Jurkat, Clone E6-1 (cell line): ENCODE measurements at regions not wholly inside any gene's neighbourhood (a gene's known extent, or its start where the extent isn't known, plus 50 kb on each side); places are given as distances from the start of the nearest gene placed in this dataset.
"Not testable (repeated sequence)": the region's sequence is repeated elsewhere in the genome, so short reads cannot be mapped to it uniquely, and the experiment has no call there.

ENCODE experiments used
- DNase-seq: peaks from one replicate; pipeline ENCODE4 v3.0.0-alpha.2; 2011; ENCODE audit warnings: low read depth, low spot score
- H3K4me3 ChIP-seq: 2 replicates; pipeline ENCODE4 v1.5.1; 2011; ENCODE audit warnings: mild to moderate bottlenecking, low read length, control low read depth, moderate library complexity

GRCh38 chr5:40453689-40454088 lies 226.0 kb upstream of the PTGER4 start:
- no peak overlapping the region for H3K4me3 ChIP-seq
- peak; percentile 39 for DNase-seq

DNA sequence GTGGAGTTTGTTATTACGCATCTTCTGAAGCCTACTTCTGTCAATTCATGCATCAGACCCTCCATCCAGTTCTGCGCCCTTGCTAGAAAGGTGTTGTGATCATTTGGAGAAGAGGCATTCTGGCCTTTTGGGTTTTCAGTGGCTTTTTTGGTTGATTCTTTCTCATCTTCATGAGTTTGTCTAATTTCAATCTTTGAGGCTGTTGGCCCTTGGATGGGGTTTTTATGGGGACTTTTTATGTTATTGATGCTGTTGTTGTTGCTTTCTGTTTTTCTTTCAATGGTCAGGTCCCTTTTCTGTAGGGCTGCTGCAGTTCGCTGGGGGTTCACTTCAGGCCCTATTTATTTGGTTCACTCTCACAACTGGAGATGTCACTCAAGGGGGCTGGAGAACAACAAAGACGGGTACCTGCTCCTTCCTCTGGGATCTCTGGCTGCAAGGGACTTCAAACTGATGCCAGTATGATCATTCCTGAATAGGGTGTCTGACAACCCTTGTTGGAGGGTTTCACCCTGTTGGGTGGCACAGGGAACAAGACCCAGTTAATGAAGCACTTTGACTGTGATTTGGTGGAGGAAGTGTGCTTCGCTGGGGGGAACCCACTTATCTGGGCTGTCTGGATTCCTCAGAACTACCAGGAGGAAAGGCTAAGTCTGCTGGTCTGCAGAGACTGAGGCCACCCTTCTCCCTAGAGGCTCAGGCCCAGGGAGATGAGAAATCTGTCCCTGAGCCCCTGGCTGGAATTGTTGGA lies 226.7 kb upstream of the PTGER4 start:
- no peak overlapping the region for H3K4me3 ChIP-seq
- DNase-seq = no peak

- no peak overlapping the region for H3K4me3 ChIP-seq
- no peak for DNase-seq
These were observed 232.3 kb upstream of the PTGER4 start for GRCh38 chr5:40447438-40447837.

DNA sequence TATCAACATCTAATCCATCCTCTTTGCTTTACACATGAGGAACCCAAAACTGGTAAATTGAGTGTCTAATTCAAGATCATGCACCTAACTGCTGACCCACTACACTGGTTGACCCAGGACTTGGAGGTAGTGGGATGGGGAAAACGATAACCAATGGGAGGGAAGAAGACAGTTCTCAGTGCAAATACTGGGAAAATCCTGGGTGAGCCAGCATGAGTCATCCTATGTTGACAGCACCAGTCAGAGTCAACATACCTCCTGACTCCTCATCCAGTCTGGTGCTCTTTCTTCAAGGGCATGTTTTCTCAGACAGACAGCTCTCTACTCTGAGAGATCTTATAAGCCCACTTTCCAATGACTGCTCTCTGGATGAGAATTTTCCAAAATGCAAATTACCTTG lies 232.8 kb upstream of the PTGER4 start:
- DNase-seq = no peak
- H3K4me3 ChIP-seq = no peak overlapping the region

DNA sequence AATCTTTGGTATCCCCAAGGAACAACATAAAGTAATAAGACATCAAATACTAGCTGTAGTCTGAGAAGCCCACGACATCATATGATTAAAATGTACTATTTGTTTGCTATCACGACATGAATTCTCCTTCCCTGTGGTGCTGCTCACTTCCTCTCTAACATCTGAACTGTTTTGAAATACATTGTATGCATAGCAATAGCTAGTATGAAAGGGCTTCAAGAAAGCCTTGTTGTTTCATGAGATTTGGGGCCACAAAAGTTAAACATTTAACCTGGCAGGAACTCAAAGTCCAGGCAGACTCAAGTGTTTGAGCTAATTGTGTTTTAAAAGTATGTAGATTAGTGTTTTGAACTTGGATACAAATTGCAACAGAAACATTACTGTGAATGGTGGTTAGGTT lies 237.4 kb upstream of the PTGER4 start:
- H3K4me3 ChIP-seq = no peak overlapping the region
- no peak for DNase-seq

GRCh38 chr5:40441733-40442132 lies 238.0 kb upstream of the PTGER4 start:
- DNase-seq = no peak
- H3K4me3 ChIP-seq = no peak overlapping the region

- no peak for DNase-seq
- H3K4me3 ChIP-seq = no peak overlapping the region
These were observed 239.0 kb upstream of the PTGER4 start for GRCh38 chr5:40440746-40441145.

DNA sequence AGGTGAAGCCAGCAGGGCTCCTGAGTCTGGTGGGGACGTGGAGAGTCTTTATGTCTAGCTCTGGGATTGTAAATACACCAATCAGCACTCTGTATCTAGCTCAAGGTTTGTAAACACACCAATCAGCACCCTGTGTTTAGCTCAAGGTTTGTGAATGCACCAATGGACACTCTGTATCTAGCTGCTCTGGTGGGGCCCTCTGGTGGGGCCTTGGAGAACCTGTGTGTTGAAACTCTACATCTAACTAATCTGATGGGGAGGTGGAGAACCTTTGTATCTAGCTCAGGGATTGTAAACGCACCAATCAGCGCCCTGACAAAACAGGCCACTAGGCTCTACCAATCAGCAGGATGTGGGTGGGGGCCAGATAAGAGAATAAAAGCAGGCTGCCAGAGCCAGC lies 240.6 kb upstream of the PTGER4 start:
- not testable (repeated sequence) for H3K4me3 ChIP-seq, DNase-seq

GRCh38 chr5:40438646-40439045 lies 241.1 kb upstream of the PTGER4 start:
- DNase-seq, H3K4me3 ChIP-seq: not testable (repeated sequence)

DNA sequence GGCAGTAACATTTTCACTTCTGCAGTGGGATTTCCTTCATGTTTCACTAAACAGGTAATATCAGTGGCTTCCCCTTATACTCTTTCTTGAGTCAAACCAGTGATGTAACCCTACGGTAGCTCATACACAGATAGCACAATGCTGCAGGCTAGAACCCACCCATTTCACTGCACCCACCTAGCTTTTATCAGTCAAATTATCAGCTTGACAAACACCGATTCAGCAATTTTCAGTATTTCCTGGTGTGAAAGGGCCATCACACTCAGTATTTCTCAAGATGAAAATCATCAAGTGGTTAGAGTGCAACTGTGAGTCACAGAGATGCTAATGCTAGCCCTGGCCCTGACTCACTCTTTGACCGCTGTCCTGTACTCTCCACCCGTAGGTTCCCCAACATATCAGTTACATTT lies 242.3 kb upstream of the PTGER4 start:
- H3K4me3 ChIP-seq = no peak overlapping the region

DNA sequence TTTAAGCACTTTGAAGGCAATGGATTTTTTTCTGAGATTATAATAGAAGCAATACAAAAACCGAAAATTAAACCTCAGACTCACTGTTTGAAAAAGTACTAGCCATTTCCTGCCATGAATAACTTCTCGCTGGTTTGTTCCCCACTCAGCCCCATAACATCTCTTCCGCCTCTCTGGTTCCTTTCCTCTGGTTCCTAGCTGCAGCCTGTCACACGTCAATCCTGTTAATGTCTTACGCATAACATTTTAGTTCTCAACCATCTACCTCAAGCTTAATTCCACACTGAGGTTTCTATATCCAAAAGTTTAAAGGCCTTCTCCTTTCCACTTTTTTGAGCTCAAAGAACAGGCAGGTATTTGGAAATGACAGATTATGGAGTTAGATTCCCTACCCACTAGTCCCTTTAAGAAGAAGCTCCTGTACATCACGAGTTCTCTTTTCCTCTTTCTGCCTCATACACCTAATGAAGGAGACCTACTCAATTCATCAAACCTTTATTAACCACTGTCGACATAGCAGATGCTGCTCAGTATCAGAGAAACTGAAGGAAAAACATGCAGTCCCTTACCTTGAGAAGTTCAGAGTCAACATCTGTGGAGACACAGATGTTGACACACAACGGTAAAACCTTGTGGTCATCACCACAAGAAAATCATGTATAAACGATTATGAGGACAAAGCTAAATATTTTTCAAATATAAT lies 243.0 kb upstream of the PTGER4 start:
- DNase-seq = no peak
- H3K4me3 ChIP-seq = no peak overlapping the region

More for the DNA sequence above, 242.3 kb upstream of the PTGER4 start:
- DNase-seq = no peak

DNA sequence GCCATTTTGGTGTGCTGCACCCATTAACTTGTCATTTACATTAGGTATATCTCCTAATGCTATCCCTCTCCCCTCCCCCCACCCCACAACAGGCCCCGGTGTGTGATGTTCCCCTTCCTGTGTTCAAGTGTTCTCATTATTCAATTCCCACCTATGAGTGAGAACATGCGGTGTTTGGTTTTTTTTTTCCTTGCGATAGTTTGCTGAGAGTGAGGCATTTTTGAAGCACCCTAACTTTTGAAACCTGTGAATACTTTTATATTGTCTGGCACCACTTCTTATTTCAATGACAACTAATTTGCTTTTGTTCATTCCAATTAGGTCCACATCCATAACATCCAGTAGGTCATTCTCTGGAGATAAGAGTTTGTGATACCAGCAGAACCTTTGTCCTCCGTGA lies 244.0 kb upstream of the PTGER4 start:
- DNase-seq, H3K4me3 ChIP-seq: not testable (repeated sequence)

DNA sequence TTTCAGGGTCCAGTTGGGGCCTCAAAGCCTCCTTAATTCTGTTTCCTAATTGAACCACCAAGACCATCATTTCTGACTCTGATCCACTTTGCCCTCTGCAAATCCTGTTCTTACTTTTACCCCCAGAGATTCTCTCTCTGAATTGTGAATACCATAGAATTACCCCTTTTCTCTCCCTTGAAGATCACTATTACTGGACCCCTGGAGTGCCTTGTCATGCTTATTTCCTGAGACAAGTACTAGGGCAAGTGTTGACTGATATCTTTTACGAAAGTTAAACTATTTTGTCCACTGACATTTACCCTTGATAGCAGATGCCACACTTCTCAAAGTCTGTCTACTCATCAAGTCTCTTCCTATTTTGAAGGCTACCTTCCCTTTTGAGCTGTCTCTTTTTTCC lies 246.9 kb upstream of the PTGER4 start:
- H3K4me3 ChIP-seq = no peak overlapping the region
- no peak for DNase-seq

DNA sequence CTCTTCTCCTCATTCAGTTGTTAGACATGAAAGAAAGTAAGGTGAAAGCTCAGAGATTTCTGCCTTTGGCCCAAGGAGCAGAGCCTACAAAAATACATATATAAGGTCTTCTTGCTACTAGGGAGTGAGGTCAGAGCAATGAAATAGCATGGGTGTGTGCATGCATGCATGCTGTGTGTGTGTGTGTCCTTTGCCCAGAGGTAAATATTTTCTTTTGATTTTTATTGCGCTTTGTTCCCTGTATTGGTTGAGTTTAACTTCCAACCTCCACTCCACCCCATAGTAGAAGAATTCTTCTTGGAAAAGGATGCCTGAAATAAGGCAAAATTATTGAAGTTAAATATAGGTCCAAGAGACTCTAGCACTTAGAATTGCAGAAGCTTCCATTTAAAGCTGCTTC lies 248.0 kb upstream of the PTGER4 start:
- no peak for DNase-seq
- H3K4me3 ChIP-seq = no peak overlapping the region

DNA sequence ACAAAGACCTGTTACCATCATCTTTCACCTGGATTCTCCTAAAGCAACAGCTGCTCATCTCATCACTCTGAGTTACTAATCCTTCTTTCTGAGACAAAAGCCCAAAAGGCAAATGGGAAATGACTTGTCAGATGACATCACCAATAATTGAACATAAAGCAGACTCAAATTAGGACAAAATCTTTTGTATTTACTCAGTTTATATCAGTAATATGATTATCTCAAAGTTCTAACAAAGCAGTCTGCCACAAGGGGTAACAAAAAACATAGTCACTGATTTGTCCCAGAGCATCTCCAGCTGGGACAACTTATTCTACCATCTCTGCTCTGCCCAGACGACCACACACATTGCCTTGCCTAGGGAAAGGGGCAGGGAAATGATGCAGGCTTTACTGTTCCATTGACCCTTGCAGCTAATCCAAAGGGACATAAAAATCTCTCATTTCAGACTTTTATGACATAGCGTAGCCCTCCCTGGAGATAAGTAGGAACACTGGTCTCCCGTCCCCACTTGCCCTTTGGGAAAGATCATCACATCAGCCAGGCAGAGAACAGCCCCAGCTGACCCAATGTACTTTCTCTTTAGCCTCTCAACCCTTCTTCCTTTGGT lies 249.5 kb upstream of the PTGER4 start:
- no peak for DNase-seq
- H3K4me3 ChIP-seq = no peak overlapping the region

DNA sequence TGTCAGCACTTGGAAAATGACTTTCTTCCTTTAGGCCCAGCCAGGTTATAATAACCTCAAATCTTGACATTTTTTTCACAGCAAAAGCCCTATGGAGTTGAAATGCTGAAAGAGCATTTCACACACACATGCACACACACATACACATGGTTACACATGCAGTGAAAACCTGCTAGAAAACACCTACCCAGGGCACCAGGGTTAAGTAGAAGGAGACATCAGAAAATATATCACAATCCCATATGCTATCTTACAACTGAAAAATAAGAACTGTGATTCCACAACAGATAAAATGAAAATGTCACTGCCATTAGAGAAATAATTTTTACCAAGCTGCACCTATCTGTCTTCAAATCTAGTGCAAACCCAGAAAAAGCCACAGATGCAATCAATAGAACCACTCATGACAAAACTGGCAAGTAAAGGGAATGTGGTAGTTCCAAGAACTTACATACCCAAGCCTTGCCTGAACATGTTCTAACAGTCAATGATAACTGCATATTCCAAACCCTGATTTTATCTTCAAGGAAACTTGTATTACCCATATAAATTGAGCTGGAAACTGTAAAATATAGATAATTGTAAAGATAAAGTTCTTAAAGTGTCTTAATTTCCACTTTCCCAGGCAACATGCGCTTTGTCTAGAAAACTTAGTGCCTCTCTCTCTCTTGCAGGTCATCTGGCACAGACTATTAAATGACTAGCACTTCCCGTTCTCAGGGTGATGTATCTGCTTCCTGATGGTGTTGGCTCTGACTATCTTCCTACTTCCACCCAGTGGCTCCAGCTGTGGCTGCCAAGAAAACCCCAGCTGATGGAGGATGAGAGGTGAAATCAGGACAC lies 250.2 kb upstream of the PTGER4 start:
- H3K4me3 ChIP-seq = no peak overlapping the region
- peak; percentile 70 for DNase-seq

DNA sequence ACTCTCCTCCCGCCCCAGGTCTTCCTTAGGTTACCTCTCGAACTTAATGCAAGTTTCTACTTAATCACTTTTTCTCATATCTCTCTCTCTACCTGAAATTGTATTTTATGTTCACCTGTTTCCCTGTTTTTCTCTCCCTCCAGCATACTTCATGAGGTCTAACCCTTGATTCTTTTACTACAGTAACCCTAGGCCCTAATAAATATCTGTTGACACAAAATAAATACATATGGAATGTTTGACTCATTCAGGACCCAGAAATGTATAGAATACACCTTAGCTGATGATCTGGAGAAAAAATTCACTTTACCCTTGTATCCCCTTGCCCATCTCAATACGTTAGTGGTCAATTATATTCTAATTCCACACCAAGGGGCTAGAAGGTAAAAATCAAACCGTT lies 250.9 kb upstream of the PTGER4 start:
- no peak for DNase-seq
- H3K4me3 ChIP-seq = no peak overlapping the region

GRCh38 chr5:40428126-40428525 lies 251.6 kb upstream of the PTGER4 start:
- no peak overlapping the region for H3K4me3 ChIP-seq
- no peak for DNase-seq

- not testable (repeated sequence) for DNase-seq
These were observed 262.5 kb upstream of the PTGER4 start for GRCh38 chr5:40417046-40417810.

More at GRCh38 chr5:40417046-40417810, 262.5 kb upstream of the PTGER4 start:
- H3K4me3 ChIP-seq = not testable (repeated sequence)
